Mesenchymal stem cell (in vitro differentiated cells and primary cell): ENCODE measurements at regions not wholly inside any gene's neighbourhood (a gene's known extent, or its start where the extent isn't known, plus 50 kb on each side); places are given as distances from the start of the nearest gene placed in this dataset.

Experiments
- DNase-seq: peaks from one replicate; pipeline ENCODE4 v3.0.0-alpha.2; 2013
- H2AFZ ChIP-seq: one replicate; pipeline ENCODE4 v1.6.1; 2013; ENCODE audit warnings: low read depth, mild to moderate bottlenecking, control low read depth, inconsistent platforms, low read length, moderate library complexity
- H2AK5ac ChIP-seq: 2 replicates; pipeline ENCODE4 v1.6.1; 2013; ENCODE audit warnings: low read length, moderate library complexity, mild to moderate bottlenecking, inconsistent platforms; ENCODE audit not compliant: severe bottlenecking
- H2BK120ac ChIP-seq: one replicate; pipeline ENCODE4 v1.6.1; 2013; ENCODE audit warnings: low read depth, mild to moderate bottlenecking, inconsistent platforms, low read length, moderate library complexity
- H2BK12ac ChIP-seq, 2 experiments: one replicate each; pipeline ENCODE4 v1.6.1; 2013; ENCODE audit warnings: inconsistent platforms in 2 of 2, low read length in 2 of 2, mild to moderate bottlenecking in 2 of 2, moderate library complexity in 2 of 2, control low read depth in 1 of 2
- H2BK15ac ChIP-seq: one replicate; pipeline ENCODE4 v1.6.1; 2013; ENCODE audit warnings: mild to moderate bottlenecking, low read depth, inconsistent platforms; ENCODE audit not compliant: poor library complexity, severe bottlenecking
- H2BK5ac ChIP-seq: 2 replicates; pipeline ENCODE4 v1.6.1; 2013; ENCODE audit warnings: low read depth, mild to moderate bottlenecking, low read length, control low read depth, inconsistent platforms; ENCODE audit not compliant: poor library complexity, severe bottlenecking
- H3K14ac ChIP-seq, 2 experiments: one replicate each; pipeline ENCODE4 v1.6.1; 2013; ENCODE audit warnings: inconsistent platforms in 2 of 2, low read length in 2 of 2, control low read depth in 1 of 2, mild to moderate bottlenecking in 1 of 2, moderate library complexity in 1 of 2
- H3K18ac ChIP-seq, 2 experiments: one replicate each; pipeline ENCODE4 v1.6.1; 2013; ENCODE audit warnings: inconsistent platforms in 2 of 2, low read length in 2 of 2, control low read depth in 1 of 2, low read depth in 1 of 2, mild to moderate bottlenecking in 1 of 2
- H3K23ac ChIP-seq, 2 experiments: one replicate each; pipeline ENCODE4 v1.6.1; 2013; ENCODE audit warnings: inconsistent platforms in 2 of 2, low read length in 2 of 2, mild to moderate bottlenecking in 2 of 2, moderate library complexity in 2 of 2, control low read depth in 1 of 2
- H3K27ac ChIP-seq: 2 replicates; pipeline ENCODE4 v1.5.1; 2013; ENCODE audit warnings: mild to moderate bottlenecking, moderate library complexity, low read length, control low read depth, inconsistent platforms; ENCODE audit not compliant: poor library complexity, severe bottlenecking
- H3K27me3 ChIP-seq, 2 experiments: 2 replicates each; pipeline versions ENCODE4 v1.6.1 to v1.7.0; 2013; ENCODE audit warnings: low read length in 2 of 2, mild to moderate bottlenecking in 2 of 2, moderate library complexity in 2 of 2, control low read depth in 1 of 2, inconsistent platforms in 1 of 2; ENCODE audit not compliant: control insufficient read depth in 1 of 2, insufficient read depth in 1 of 2
- H3K36me3 ChIP-seq, 2 experiments: 2 replicates each; pipeline versions ENCODE4 v1.6.1 to v1.7.0; 2013; ENCODE audit warnings: low read length in 2 of 2, control low read depth in 1 of 2, inconsistent platforms in 1 of 2, low read depth in 1 of 2, mild to moderate bottlenecking in 1 of 2; ENCODE audit not compliant: insufficient read depth in 2 of 2, control insufficient read depth in 1 of 2
- H3K4ac ChIP-seq, 2 experiments: one replicate each; pipeline ENCODE4 v1.6.1; 2013; ENCODE audit warnings: inconsistent platforms in 2 of 2, low read length in 2 of 2, mild to moderate bottlenecking in 2 of 2, moderate library complexity in 2 of 2, control low read depth in 1 of 2, low read depth in 1 of 2
- H3K4me1 ChIP-seq: 2 replicates; pipeline ENCODE4 v1.6.1; 2013; ENCODE audit warnings: low read depth, low read length, control low read depth; ENCODE audit not compliant: control insufficient read depth, insufficient read depth
- H3K4me2 ChIP-seq: 2 replicates; pipeline ENCODE4 v1.6.1; 2013; ENCODE audit warnings: low read length, mild to moderate bottlenecking, inconsistent platforms; ENCODE audit not compliant: poor library complexity, severe bottlenecking
- H3K4me3 ChIP-seq, 2 experiments: 2 replicates each; pipeline versions ENCODE4 v1.5.1 to v1.7.0; 2013; ENCODE audit warnings: low read length in 2 of 2, mild to moderate bottlenecking in 2 of 2, control low read depth in 1 of 2, low read depth in 1 of 2; ENCODE audit not compliant: insufficient read depth in 1 of 2
- H3K79me1 ChIP-seq: replicated peaks from 2 replicates; pipeline ENCODE4 v1.6.1; 2013; ENCODE audit warnings: mild to moderate bottlenecking, control low read depth, low read length, inconsistent platforms; ENCODE audit not compliant: poor library complexity, severe bottlenecking
- H3K9ac ChIP-seq: 2 replicates; pipeline ENCODE4 v1.7.0; 2013; ENCODE audit warnings: mild to moderate bottlenecking, low read length, moderate library complexity
- H3K9me3 ChIP-seq: 2 replicates; pipeline ENCODE4 v1.7.0; 2013; ENCODE audit warnings: mild to moderate bottlenecking, low read length; ENCODE audit not compliant: control insufficient read depth
- H4K8ac ChIP-seq: one replicate; pipeline ENCODE4 v1.6.1; 2013; ENCODE audit warnings: inconsistent platforms, mild to moderate bottlenecking, low read length, moderate library complexity
- H4K91ac ChIP-seq: one replicate; pipeline ENCODE4 v1.6.1; 2013; ENCODE audit warnings: mild to moderate bottlenecking, low read length, inconsistent platforms
- WGBS: methylation state at CpG from one replicate; pipeline ENCODE4 v1.1.7; 2013; ENCODE audit warnings: mixed read lengths; 5-methylcytosine and 5-hydroxymethylcytosine counted together

GRCh38 chr13:22198001-22198400, 527.1 kb downstream of the FGF9 start:
- H3K14ac ChIP-seq: no peak overlapping the region
- no peak overlapping the region for H3K4me3 ChIP-seq
- no peaks in the 10 kb centered on the region for H3K36me3 ChIP-seq
- H3K4me2 ChIP-seq: no peak overlapping the region
- H4K91ac ChIP-seq: no peak overlapping the region
- no peak overlapping the region for H2BK5ac ChIP-seq
- no peaks in the 10 kb centered on the region for H3K9me3 ChIP-seq
- no peak overlapping the region for H2BK12ac ChIP-seq
- no peak overlapping the region for H2BK15ac ChIP-seq
- no peak overlapping the region for H3K4ac ChIP-seq
- H3K18ac ChIP-seq: no peak overlapping the region
- no peak overlapping the region for H3K9ac ChIP-seq
- no peak overlapping the region for H4K8ac ChIP-seq
- no peak overlapping the region for H3K23ac ChIP-seq
- WGBS: 90% methylated on average over 4 of the region's 4 CpGs
- H2AK5ac ChIP-seq: no peak overlapping the region
- no peak overlapping the region for H2AFZ ChIP-seq
- H2BK120ac ChIP-seq: no peak overlapping the region
- H3K79me1 ChIP-seq: no peaks in the 10 kb centered on the region
- H3K27ac ChIP-seq: no peak overlapping the region
- no peaks in the 10 kb centered on the region for H3K4me1 ChIP-seq
- DNase-seq: no peak
- no peaks in the 10 kb centered on the region for H3K27me3 ChIP-seq

GRCh38 chr13:22198641-22199217, 527.9 kb downstream of the FGF9 start:
- H3K36me3 ChIP-seq: no peaks in the 10 kb centered on the region
- H3K79me1 ChIP-seq: no peaks in the 10 kb centered on the region
- H3K4me2 ChIP-seq: no peak overlapping the region
- WGBS: 68% methylated on average over 10 of the region's 10 CpGs
- H2BK15ac ChIP-seq: no peak overlapping the region
- no peak overlapping the region for H2BK5ac ChIP-seq
- no peak overlapping the region for H3K27ac ChIP-seq
- no peak overlapping the region for H2BK12ac ChIP-seq
- no peak overlapping the region for H3K4me3 ChIP-seq
- H3K18ac ChIP-seq: no peak overlapping the region
- no peak overlapping the region for H3K4ac ChIP-seq
- H2AFZ ChIP-seq: no peak overlapping the region
- no peak overlapping the region for H4K91ac ChIP-seq
- no peaks in the 10 kb centered on the region for H3K4me1 ChIP-seq
- H4K8ac ChIP-seq: no peak overlapping the region
- no peak overlapping the region for H2AK5ac ChIP-seq
- no peak overlapping the region for H3K9ac ChIP-seq
- H3K9me3 ChIP-seq: no peaks in the 10 kb centered on the region
- H3K14ac ChIP-seq: no peak overlapping the region
- H3K23ac ChIP-seq: no peak overlapping the region
- H2BK120ac ChIP-seq: no peak overlapping the region
- DNase-seq: peak; percentile 0
- no peaks in the 10 kb centered on the region for H3K27me3 ChIP-seq

DNA sequence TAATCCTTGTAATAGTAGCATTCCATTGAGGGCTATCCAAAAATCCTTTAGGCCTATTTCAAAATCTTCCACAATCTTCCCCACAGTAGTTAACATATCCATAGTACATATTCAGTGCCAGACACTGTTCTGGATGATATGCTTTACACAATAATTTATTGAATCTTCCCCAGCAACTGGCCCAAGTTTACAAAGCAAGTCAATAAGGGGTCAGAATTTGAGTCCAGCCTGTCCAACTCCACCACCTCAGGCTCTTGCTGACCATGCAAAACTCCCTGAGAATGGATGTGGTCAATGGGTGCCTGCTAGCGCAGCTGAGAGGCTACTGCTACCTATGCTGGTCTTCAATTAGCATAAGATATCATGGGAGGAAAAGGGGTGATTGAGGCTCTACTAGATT, 529.6 kb downstream of the FGF9 start:
- Histone ChIP-seq H3K9me3 (peaks cover 4% of the 10 kb centered on the region), H3K23ac (no peak overlapping the region), H3K4me3 (no peak overlapping the region)

GRCh38 chr13:22201375-22201925, 530.6 kb downstream of the FGF9 start:
- DNase-seq: no peak
- Histone ChIP-seq H4K8ac (no peak overlapping the region), H3K4me3 (no peak overlapping the region), H3K23ac (no peak overlapping the region), H3K9me3 (peaks cover 8% of the 10 kb centered on the region), H3K14ac (no peak overlapping the region), H2AK5ac (no peak overlapping the region), H2BK5ac (no peak overlapping the region), H3K18ac (no peak overlapping the region), H3K36me3 (no peaks in the 10 kb centered on the region), H2BK15ac (no peak overlapping the region), H3K27me3 (no peaks in the 10 kb centered on the region), H2BK120ac (no peak overlapping the region), H4K91ac (no peak overlapping the region), H3K79me1 (no peaks in the 10 kb centered on the region), H3K4ac (no peak overlapping the region), H2BK12ac (no peak overlapping the region), H2AFZ (no peak overlapping the region), H3K4me2 (no peak overlapping the region), H3K27ac (no peak overlapping the region), H3K4me1 (no peaks in the 10 kb centered on the region), H3K9ac (no peak overlapping the region)
- 85% methylated on average over 1 of the region's 2 CpGs for WGBS

More for the DNA sequence above, 529.6 kb downstream of the FGF9 start:
- H3K14ac ChIP-seq: no peak overlapping the region
- no peaks in the 10 kb centered on the region for H3K79me1 ChIP-seq
- DNase-seq: no peak
- H3K4ac ChIP-seq: no peak overlapping the region
- H2BK5ac ChIP-seq: no peak overlapping the region
- no peak overlapping the region for H3K9ac ChIP-seq
- no peak overlapping the region for H2BK12ac ChIP-seq
- H2AFZ ChIP-seq: no peak overlapping the region
- H4K8ac ChIP-seq: no peak overlapping the region
- no peaks in the 10 kb centered on the region for H3K27me3 ChIP-seq
- no peaks in the 10 kb centered on the region for H3K4me1 ChIP-seq
- no peaks in the 10 kb centered on the region for H3K36me3 ChIP-seq
- H2BK120ac ChIP-seq: no peak overlapping the region
- WGBS: 84% methylated on average over 1 of the region's 1 CpG
- no peak overlapping the region for H3K4me2 ChIP-seq
- no peak overlapping the region for H3K18ac ChIP-seq
- no peak overlapping the region for H2BK15ac ChIP-seq
- H4K91ac ChIP-seq: no peak overlapping the region
- H3K27ac ChIP-seq: no peak overlapping the region
- no peak overlapping the region for H2AK5ac ChIP-seq
